Suprapubic skin (tissue), 4 donors: ENCODE measurements at regions not wholly inside any gene's neighbourhood (a gene's known extent, or its start where the extent isn't known, plus 50 kb on each side); places are given as distances from the start of the nearest gene placed in this dataset.

Source experiments
- DNase-seq, 2 donors: peaks; one replicate each; pipeline ENCODE4 v3.0.0-alpha.2; 2019; ENCODE audit warnings: low spot score in 2 of 2
- H3K27ac ChIP-seq: fragments of 200-600 bp; sonication (generic); one replicate; pipeline ENCODE4 v1.5.1; 2019
- H3K27me3 ChIP-seq: fragments of 200-600 bp; sonication (generic); one replicate; pipeline ENCODE4 v1.5.1; 2019
- H3K36me3 ChIP-seq: fragments of 200-600 bp; sonication (generic); one replicate; pipeline ENCODE4 v1.5.1; 2019
- H3K4me1 ChIP-seq: fragments of 200-600 bp; sonication (generic); one replicate; pipeline ENCODE4 v1.5.1; 2019
- H3K4me3 ChIP-seq: fragments of 200-600 bp; sonication (generic); one replicate; pipeline ENCODE4 v1.5.1; 2019; ENCODE audit warnings: mild to moderate bottlenecking
- H3K9me3 ChIP-seq: fragments of 200-600 bp; sonication (generic); one replicate; pipeline ENCODE4 v1.5.1; 2019
- EP300 ChIP-seq: sonication (generic); formaldehyde crosslinking; IDR thresholded peaks from one replicate; pipeline ENCODE4 v1.6.1; 2017; ENCODE audit warnings: antibody characterized with exemption
- POLR2A ChIP-seq, 2 donors: fragments of 450-650 bp; IDR thresholded peaks; one replicate each; pipeline ENCODE4 v1.6.1; 2017; ENCODE audit warnings: antibody characterized with exemption in 2 of 2, mild to moderate bottlenecking in 2 of 2, moderate library complexity in 2 of 2
- POLR2AphosphoS5 ChIP-seq, 3 donors: sonication (generic); formaldehyde crosslinking; IDR thresholded peaks; one replicate each; pipeline ENCODE4 v1.6.1; 2017; ENCODE audit warnings: antibody characterized with exemption in 3 of 3
- WGBS: methylation state at CpG from one replicate; pipeline ENCODE4 v1.1.5; 2018; 5-methylcytosine and 5-hydroxymethylcytosine counted together
- TF ChIP-seq, protein P1 (sequence below), 2 donors: fragments of 200-600 bp in 1 of 2; fragments of 450-650 bp in 1 of 2; sonication (generic) in 1 of 2; IDR thresholded peaks; one replicate each; pipeline ENCODE4 v1.5.1; 2016 to 2019; ENCODE audit warnings: antibody characterized with exemption in 2 of 2, mild to moderate bottlenecking in 1 of 2, moderate library complexity in 1 of 2

DNA sequence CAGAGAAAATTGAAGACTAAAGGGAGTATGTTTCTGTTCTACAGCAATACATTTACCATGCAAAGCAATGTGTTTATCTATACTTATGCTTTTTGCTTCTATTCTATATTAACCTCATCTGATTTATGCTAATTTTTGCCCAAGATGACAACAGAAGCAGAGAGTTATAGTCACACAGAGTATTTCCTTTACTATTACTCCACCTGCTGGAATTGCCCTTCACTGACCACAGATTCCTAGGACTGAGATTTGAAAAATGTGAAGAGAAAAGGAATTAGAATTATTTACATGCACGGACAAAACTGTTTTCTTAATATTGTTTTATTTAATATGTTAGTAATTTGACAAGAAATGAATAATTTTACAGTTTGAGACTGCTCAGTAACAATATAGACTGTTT, 745.6 kb downstream of the VGLL3 start:
- Histone ChIP-seq H3K27me3 (no peaks in the 10 kb centered on the region), H3K36me3 (no peaks in the 10 kb centered on the region), H3K4me1 (no peaks in the 10 kb centered on the region), H3K9me3 (no peaks in the 10 kb centered on the region), H3K4me3 (no peak overlapping the region), H3K27ac (no peak overlapping the region)
- no peak for TF ChIP-seq POLR2AphosphoS5 (IDR thresholded peaks at IDR 0.05)
- TF ChIP-seq EP300, result no peak
- TF ChIP-seq, protein P1, sequence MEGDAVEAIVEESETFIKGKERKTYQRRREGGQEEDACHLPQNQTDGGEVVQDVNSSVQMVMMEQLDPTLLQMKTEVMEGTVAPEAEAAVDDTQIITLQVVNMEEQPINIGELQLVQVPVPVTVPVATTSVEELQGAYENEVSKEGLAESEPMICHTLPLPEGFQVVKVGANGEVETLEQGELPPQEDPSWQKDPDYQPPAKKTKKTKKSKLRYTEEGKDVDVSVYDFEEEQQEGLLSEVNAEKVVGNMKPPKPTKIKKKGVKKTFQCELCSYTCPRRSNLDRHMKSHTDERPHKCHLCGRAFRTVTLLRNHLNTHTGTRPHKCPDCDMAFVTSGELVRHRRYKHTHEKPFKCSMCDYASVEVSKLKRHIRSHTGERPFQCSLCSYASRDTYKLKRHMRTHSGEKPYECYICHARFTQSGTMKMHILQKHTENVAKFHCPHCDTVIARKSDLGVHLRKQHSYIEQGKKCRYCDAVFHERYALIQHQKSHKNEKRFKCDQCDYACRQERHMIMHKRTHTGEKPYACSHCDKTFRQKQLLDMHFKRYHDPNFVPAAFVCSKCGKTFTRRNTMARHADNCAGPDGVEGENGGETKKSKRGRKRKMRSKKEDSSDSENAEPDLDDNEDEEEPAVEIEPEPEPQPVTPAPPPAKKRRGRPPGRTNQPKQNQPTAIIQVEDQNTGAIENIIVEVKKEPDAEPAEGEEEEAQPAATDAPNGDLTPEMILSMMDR (IDR thresholded peaks at IDR 0.05), result no peak
- TF ChIP-seq POLR2A (IDR thresholded peaks at IDR 0.05), result no peak
- WGBS, result 17% methylated on average over 1 of the region's 1 CpG
- DNase-seq, result no peak

GRCh38 chr3:86244905-86245304, 746.0 kb downstream of the VGLL3 start:
- TF ChIP-seq POLR2A (IDR thresholded peaks at IDR 0.05), result no peak
- no peak for TF ChIP-seq EP300
- H3K9me3 ChIP-seq, result no peaks in the 10 kb centered on the region
- WGBS, result 30% methylated on average over 3 of the region's 3 CpGs
- no peaks in the 10 kb centered on the region for H3K27me3 ChIP-seq
- H3K4me3 ChIP-seq, result no peak overlapping the region
- H3K4me1 ChIP-seq, result no peaks in the 10 kb centered on the region
- DNase-seq, result no peak
- H3K36me3 ChIP-seq, result no peaks in the 10 kb centered on the region
- no peak overlapping the region for H3K27ac ChIP-seq

DNA sequence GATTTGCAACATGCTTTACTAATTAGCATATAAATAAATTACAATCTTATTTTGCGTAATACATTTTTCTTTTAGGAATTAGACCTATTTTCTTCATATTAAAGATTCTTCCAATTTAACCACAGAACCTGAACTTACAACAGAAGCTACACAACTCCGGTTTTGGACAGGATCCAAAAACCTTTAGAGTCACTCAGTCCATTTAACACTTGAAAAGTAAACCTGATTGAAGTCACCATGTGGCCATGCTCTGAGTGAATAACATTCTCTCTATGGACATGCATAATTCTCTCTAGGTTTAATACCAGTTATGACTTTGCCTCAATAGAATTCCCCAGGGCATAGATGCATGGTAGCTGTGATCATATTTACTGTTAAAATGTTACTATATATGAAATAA, 751.0 kb downstream of the VGLL3 start:
- DNase-seq, result no peak
- H3K27ac ChIP-seq, result no peak overlapping the region
- H3K36me3 ChIP-seq, result no peaks in the 10 kb centered on the region
- H3K4me1 ChIP-seq, result no peaks in the 10 kb centered on the region
- 48% methylated on average over 2 of the region's 2 CpGs for WGBS
- no peaks in the 10 kb centered on the region for H3K27me3 ChIP-seq
- H3K4me3 ChIP-seq, result no peak overlapping the region
- TF ChIP-seq POLR2AphosphoS5 (IDR thresholded peaks at IDR 0.05) (no peak), POLR2A (IDR thresholded peaks at IDR 0.05) (no peak), EP300 (no peak)
- TF ChIP-seq, protein P1 (IDR thresholded peaks at IDR 0.05), result no peak
- H3K9me3 ChIP-seq, result no peaks in the 10 kb centered on the region

- no peak for DNase-seq
- H3K27ac ChIP-seq, result no peak overlapping the region
- no peaks in the 10 kb centered on the region for H3K27me3 ChIP-seq
- H3K4me3 ChIP-seq, result no peak overlapping the region
- no peaks in the 10 kb centered on the region for H3K4me1 ChIP-seq
- TF ChIP-seq POLR2AphosphoS5 (IDR thresholded peaks at IDR 0.05) (no peak), POLR2A (IDR thresholded peaks at IDR 0.05) (no peak), EP300 (no peak)
- TF ChIP-seq, protein P1 (IDR thresholded peaks at IDR 0.05), result no peak
- H3K9me3 ChIP-seq, result no peaks in the 10 kb centered on the region
- no peaks in the 10 kb centered on the region for H3K36me3 ChIP-seq
- 40% methylated on average over 5 of the region's 5 CpGs for WGBS
Observed at GRCh38 chr3:86234506-86235254, 756.3 kb downstream of the VGLL3 start.

DNA sequence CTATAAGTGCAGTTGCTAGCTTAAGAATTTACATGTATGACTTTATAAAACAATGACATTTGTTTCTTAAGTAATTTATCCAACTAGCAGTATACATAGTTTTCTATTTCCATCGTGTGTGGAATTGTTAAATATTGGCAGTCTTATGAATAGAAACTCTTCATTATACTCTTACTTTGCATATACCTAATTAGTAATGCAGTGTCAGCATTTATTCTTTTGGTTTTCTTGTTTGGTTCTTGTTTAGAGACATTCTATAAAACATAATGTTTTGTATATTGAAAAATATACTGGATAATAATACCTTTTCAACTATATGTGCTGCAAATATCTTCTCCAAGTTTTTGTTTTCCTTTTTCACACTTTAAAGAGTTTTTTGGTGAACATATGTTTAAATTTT, 760.2 kb downstream of the VGLL3 start:
- DNase-seq, result no peak
- WGBS, result 63% methylated on average over 1 of the region's 1 CpG

More for the DNA sequence above, 760.2 kb downstream of the VGLL3 start:
- no peak overlapping the region for H3K4me3 ChIP-seq
- H3K36me3 ChIP-seq, result no peaks in the 10 kb centered on the region
- no peak overlapping the region for H3K27ac ChIP-seq
- TF ChIP-seq POLR2A (IDR thresholded peaks at IDR 0.05) (no peak), EP300 (no peak), POLR2AphosphoS5 (IDR thresholded peaks at IDR 0.05) (no peak)
- TF ChIP-seq, protein P1 (IDR thresholded peaks at IDR 0.05), result no peak
- H3K9me3 ChIP-seq, result no peaks in the 10 kb centered on the region
- no peaks in the 10 kb centered on the region for H3K4me1 ChIP-seq
- no peaks in the 10 kb centered on the region for H3K27me3 ChIP-seq
